Activated gamma-delta T cell treated with Interleukin-2 at 50 U/mL for 16 hours (primary cell): ENCODE measurements at regions not wholly inside any gene's neighbourhood (a gene's known extent, or its start where the extent isn't known, plus 50 kb on each side); places are given as distances from the start of the nearest gene placed in this dataset.

Source experiments
- DNase-seq: peaks from one replicate; pipeline ENCODE4 v3.0.0-alpha.2; 2020

GRCh38 chr13:22018076-22018835, 347.4 kb downstream of the FGF9 start:
- DNase-seq = no peak

- no peak for DNase-seq
These were observed 347.9 kb downstream of the FGF9 start for GRCh38 chr13:22018836-22019210.

DNA sequence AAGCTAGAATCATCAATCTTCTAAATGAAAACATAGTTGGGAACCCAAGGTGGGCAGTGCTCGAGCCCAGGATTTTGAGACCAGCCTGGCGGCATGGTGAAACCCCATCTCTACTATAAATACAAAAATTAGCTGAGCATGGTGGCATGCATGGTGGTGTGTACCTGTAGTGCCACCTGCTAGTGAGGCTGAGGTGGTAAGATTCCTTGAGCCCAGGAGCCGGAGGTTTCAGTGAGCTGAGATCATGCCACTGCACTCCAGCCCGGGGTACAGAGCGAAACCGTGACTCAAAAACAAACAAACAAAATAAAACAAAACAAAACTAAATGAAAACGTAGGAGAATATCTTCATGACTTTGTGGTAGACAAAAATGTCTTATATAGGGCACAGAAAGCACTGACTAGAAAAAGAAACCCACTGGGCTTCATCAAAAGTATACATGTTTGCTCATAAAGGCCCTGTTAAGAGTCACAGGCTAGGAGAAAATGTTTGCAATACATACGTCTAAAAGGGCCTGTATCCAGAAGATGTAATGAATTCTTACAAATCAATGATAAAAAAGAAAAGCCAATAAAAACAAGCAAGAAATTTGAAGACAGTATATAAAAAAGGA, 353.6 kb downstream of the FGF9 start:
- no peak for DNase-seq

- DNase-seq = no peak
These were observed 356.7 kb downstream of the FGF9 start for GRCh38 chr13:22027566-22027965.

DNA sequence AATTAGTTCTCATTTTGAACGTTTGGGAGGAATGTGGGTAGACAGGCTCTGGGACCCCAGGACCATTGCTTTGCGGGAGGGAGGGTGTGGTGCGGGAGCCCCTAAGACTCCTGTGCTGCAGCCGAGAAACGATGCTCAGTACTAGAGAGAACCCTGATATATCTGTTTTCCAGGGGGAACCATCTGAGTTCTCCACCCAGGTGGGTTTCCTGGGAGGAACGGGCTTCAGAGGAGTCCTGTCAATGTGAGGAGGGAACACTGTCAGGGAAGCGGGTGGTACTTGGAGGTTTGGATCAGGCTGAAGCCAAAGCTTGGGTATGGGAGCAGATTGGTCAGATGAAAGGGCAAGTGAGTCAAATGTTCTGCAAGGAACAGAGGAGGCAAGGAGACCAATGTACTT, 358.0 kb downstream of the FGF9 start:
- no peak for DNase-seq

- no peak for DNase-seq
These were observed 359.4 kb downstream of the FGF9 start for GRCh38 chr13:22030321-22030720.

DNA sequence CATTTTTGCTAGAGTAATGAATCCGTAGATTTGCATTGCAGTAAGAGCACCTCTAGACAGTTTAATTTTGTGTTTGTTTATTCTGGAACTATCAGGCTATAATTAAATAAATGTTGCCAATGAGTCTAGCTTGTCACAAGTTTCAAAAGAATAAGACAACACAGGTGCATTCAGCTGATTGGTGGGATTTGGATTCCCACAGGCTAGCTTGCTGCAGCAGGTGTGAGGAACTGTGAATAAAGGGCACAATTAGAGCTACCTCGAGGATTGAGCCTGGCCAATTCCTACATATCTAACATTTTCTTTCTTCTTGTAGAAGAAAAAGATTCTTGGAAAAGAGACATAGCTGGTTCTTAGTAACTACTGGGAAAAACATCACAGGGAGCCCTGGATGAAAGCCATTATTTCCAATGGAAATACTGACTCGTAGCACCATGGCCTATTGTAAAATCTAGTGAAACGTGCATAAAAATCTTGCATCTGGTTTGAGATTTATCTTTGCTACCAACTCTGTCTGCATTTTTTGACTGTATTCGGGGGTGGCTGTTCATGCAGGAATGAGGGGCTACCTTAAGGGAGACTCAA, 360.9 kb downstream of the FGF9 start:
- DNase-seq = no peak

DNA sequence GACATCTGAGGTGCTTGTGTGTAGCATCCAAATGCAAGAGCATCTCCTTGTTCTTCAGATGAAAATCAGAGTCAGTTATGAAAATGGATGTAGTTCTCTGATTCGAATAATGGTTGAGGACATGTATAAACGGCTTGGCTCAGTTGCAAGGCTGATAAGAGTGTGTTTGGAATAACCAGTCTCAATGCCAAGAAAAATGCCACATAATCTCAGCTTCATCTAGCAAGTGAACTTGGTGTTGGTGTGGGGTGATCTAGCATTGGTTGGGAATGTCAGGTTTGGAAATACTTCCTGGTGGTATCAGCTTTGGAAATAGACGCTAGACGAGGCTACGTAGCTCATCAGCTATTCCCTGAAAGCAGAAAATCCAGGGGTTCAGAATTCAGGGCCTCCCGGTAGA, 362.0 kb downstream of the FGF9 start:
- DNase-seq = no peak

DNA sequence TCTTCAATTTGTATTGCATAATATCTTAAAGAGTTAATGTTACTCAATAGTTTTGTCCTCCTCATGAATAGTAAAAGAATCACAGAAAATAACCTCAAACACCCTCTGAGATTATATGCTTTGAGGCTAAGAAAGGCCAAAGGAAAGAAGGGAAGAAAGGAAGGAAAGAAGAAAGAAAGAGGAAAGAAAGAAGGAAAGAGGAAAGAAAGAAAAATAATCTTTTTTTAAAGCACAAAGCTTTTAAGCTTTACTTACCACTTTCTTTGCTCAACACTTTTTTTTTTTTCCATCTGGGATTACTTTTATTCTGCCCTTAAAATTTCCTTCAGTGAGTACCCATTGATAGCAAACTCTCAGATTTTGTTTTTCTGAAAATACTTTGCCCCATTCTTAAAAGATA, 369.1 kb downstream of the FGF9 start:
- no peak for DNase-seq

GRCh38 chr13:22040810-22041364, 370.0 kb downstream of the FGF9 start:
- no peak for DNase-seq

DNA sequence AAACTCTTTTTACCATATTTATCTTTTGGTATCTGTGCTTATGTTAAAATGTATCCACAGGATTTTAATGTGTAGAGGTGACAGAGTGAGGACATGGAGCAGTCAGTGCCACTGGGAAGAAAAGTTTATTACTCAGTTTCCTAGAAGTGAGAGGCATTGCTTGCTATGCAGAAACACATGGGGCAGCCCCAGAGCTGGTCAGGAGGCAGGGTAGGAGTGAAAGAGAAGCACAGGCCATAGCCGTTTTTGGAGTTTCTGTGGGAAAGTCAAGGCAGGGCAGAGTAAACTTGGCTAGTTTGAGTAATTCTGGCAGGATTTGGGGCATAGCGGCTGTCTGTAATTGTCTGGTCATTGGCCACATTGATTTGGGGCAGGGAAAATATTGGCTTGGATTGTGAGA, 370.9 kb downstream of the FGF9 start:
- DNase-seq = no peak

- no peak for DNase-seq
These were observed 376.4 kb downstream of the FGF9 start for GRCh38 chr13:22047082-22047784.

GRCh38 chr13:22047785-22048104, 376.9 kb downstream of the FGF9 start:
- DNase-seq = no peak

DNA sequence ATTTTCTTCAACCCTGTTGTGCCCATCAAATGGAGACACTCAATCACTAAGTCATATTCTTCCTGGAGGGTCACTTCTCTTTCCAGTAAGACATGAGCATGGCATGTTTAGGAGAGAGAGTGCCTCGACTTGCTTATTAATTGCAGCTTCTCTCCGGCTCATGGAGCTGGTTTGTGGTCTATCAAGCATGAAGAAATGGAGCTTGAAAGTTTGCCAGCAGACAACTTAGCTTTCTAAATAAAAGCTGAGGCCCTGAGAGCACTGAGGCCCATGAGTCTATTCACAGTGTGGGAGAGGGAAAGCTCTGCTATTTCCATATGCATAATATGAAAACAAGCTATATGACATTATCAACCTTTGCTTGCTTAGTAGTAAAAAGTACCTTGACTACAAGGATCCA, 378.5 kb downstream of the FGF9 start:
- DNase-seq = no peak

- no peak for DNase-seq
These were observed 380.2 kb downstream of the FGF9 start for GRCh38 chr13:22050951-22051563.

DNA sequence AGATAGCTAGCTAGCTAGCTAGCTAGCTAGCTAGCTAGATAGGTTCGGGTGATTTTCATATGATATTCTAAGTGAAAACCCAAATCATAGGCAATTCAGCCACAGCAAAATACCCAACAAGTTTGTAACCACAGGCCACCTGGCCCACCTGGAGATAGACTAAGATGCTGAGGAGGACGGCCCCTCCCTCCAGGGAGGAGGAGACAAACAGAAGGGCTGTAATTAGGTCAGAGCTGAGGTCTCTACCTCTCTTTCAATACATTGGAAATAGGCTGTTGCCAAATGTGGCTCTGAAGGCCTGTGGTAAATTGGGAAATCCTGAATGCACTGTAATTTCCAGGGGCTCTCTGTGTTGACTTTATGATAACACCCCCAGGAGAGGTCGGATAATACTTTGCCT, 382.2 kb downstream of the FGF9 start:
- DNase-seq = no peak

GRCh38 chr13:22055259-22055658, 384.4 kb downstream of the FGF9 start:
- DNase-seq = no peak

DNA sequence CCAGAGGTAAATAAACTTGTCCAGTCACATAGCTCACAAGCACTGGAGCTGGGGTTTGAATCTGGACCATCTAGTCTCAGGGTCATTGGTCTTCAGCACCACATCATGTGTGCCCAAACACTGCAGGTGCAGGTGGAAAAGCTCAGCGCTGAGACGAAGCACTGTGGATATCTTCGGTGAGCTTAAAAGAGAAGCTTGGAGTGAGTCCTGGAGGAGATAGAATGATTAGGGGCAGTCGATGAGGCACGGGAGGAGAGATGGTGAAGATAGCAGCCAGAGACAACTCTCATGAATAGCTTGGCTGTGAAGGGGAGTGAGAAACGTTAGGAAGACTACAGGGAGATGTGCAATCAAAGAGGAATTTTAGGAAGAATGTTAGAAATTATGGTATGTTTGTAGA, 389.3 kb downstream of the FGF9 start:
- no peak for DNase-seq

DNA sequence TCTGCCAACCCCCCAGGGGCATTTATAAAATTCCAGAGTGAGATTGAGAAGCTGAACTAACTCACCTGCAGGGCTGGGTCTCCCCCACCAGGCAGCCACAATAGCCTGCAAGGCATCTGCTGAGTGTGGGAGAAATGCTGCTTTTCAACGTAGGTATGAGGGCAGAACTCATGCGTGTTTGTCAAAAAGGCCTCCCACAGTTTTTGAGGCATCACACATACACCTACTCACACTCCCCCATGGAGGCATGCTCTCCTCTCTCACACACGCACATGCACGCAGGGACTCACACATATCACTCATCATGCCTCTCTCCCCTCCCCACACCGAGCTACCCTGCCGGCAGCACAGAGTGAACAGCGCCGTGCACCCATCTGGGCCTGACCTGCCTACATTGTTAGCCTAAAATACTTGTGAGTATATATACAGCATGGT, 390.5 kb downstream of the FGF9 start:
- DNase-seq = peak; percentile 54

DNA sequence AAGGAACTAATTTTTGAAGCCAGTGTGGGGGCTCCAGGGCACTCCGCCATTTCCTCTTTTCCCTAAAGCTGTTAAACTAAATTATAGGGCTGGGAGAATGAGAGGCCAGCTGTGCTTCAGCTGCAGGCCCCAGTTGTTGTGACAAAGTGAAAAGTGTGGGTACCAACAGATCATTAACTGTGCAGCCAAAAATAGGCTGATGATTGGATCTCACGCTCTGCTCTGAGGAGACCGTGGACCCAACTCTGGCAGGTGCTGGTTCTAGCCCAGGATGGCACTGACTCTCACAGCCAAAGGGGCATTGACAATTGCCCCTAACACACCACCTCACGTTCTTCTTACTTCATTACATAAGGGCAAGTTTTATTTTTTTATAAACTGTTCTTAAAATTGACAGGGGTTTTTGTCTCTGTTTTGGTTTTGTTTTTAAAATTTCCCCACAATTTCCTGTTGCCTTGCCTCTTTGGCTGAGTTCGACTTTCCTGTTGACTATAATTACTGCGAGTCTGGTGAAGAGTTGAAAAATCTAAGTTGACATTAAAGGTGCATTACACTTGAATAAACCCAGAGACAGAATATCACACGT, 391.0 kb downstream of the FGF9 start:
- DNase-seq = peak; percentile 20

DNA sequence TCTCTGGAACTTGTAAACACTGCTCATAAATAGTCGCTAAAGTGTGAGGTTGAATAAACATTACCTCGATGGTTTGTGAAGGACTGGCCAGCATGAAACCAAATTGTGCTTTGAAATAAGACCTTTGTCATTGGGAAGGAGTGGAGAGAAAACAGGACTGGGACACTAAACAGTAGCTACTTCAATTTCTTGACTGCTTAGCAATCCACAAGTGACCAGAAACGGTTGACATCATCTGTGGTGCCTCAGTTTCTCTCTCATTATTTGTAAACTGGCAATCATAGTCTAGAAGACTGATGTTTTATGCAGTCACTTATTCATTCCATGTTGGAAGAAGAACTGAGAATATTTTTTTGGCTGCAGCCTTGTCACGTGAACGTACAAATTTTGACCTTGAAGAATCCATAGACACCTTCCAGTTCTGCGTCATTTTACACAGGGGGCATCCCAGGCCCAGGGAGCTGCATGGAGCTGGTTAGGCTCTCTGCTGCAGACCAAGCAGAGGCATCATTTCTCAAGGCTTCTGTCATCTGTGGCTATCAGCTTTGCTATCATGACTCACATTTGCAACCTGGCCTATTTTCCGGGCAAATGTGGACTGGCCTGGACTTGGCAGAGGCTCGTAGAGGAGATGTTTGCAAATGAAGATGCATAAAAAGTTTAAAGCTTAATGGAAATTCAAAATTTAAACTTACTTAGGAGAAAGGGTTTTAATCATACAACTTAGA, 391.8 kb downstream of the FGF9 start:
- no peak for DNase-seq
